Nephron (organoid): ENCODE measurements at regions not wholly inside any gene's neighbourhood (a gene's known extent, or its start where the extent isn't known, plus 50 kb on each side); places are given as distances from the start of the nearest gene placed in this dataset.

Experiments
- H3K27ac Mint-ChIP-seq, 3 experiments: 2 replicates each; pipeline ENCODE4 v1.8.0; 2020; ENCODE audit warnings: mixed read lengths in 3 of 3, mild to moderate bottlenecking in 2 of 3, moderate library complexity in 1 of 3
- H3K27me3 Mint-ChIP-seq: 2 replicates; pipeline ENCODE4 v1.8.0; 2021; ENCODE audit warnings: low read depth, mild to moderate bottlenecking, moderate library complexity, mixed read lengths
- H3K36me3 Mint-ChIP-seq: 2 replicates; pipeline ENCODE4 v1.8.0; 2020; ENCODE audit warnings: low read depth, mixed read lengths
- H3K4me1 Mint-ChIP-seq: 2 replicates; pipeline ENCODE4 v1.8.0; 2020; ENCODE audit warnings: mixed read lengths
- H3K4me3 Mint-ChIP-seq, 3 experiments: 2 replicates each; pipeline ENCODE4 v1.8.0; 2020; ENCODE audit warnings: mild to moderate bottlenecking in 3 of 3, mixed read lengths in 3 of 3, moderate library complexity in 2 of 3
- H3K9me3 Mint-ChIP-seq: 2 replicates; pipeline ENCODE4 v1.8.0; 2020; ENCODE audit warnings: mixed read lengths
- TF ChIP-seq, protein P1 (sequence below), 3 experiments: fragments of 200-600 bp; sonication (generic); IDR thresholded peaks; one replicate each; pipeline ENCODE4 v1.5.0; 2021; ENCODE audit warnings: antibody characterized with exemption in 3 of 3; ENCODE audit not compliant: unreplicated experiment in 3 of 3

DNA sequence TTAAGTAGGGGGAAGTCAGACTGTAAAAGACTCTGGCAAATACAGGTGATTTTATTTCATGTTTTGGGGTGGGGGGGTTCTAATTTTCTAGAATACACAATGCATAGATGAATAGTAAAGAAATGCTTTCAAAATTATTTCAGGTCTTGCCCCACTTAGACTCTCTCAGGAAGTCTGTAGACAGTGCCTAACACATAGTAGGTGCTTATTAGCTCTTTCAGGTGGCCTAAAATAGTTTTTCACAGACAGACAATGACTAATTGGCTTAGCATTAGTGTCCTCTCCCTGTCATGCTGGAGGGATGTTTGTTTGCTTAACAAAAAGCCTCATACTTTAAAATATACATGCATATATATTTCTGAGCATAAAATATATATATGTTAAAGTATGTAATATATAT is 366.0 kb downstream of the SOX9 start:
- peaks cover 18% of the 10 kb centered on the region for H3K27me3 Mint-ChIP-seq
- no peak overlapping the region for H3K4me3 Mint-ChIP-seq
- no peaks in the 10 kb centered on the region for H3K4me1 Mint-ChIP-seq
- no peak overlapping the region for H3K27ac Mint-ChIP-seq
- TF ChIP-seq, protein P1, sequence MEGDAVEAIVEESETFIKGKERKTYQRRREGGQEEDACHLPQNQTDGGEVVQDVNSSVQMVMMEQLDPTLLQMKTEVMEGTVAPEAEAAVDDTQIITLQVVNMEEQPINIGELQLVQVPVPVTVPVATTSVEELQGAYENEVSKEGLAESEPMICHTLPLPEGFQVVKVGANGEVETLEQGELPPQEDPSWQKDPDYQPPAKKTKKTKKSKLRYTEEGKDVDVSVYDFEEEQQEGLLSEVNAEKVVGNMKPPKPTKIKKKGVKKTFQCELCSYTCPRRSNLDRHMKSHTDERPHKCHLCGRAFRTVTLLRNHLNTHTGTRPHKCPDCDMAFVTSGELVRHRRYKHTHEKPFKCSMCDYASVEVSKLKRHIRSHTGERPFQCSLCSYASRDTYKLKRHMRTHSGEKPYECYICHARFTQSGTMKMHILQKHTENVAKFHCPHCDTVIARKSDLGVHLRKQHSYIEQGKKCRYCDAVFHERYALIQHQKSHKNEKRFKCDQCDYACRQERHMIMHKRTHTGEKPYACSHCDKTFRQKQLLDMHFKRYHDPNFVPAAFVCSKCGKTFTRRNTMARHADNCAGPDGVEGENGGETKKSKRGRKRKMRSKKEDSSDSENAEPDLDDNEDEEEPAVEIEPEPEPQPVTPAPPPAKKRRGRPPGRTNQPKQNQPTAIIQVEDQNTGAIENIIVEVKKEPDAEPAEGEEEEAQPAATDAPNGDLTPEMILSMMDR (IDR thresholded peaks at IDR 0.05; ENCODE audit: unreplicated experiment in 3 of 3), result no peak
- H3K9me3 Mint-ChIP-seq, result peaks cover 8% of the 10 kb centered on the region
- no peaks in the 10 kb centered on the region for H3K36me3 Mint-ChIP-seq

DNA sequence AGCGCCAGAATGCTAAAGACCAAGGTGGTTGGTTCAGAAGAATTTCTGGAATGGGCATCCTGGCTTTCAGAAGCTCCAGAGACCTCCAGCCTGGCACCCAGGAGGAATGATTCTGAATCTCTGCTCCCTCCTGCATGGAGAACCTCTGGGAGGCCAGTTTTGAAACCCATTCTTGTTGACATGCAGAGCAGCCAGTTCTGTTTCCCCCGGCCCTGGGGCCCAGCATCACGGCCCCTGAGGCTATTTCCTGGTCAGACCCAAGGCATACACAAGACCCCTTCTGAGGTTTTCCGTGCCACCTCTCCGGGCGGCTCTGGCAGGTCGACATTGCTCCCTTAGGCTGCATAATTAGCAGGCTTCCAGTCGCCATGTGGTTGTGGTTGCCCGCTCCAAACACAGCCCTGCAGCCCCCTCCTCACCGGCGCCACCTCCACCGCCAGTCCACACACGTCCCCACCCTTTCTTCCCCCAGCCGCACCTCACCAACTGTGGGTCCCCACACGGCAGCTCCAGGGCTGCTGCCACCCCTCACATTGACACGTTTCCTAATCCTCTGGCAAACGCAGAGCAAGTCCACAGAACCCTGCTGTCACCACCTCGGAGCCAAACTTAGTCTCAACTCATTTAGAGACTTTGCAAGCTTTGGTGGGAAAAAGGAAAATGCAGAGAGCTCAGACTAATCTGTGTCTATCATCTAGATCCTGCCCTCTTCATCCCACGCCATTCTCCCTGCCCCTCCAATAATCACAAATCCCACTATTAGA is 367.1 kb downstream of the SOX9 start:
- no peaks in the 10 kb centered on the region for H3K4me1 Mint-ChIP-seq
- peak overlapping the region in 2 of 3 experiments; percentile 43 to 64 for H3K27ac Mint-ChIP-seq
- peaks cover 18% of the 10 kb centered on the region for H3K27me3 Mint-ChIP-seq
- H3K4me3 Mint-ChIP-seq, result no peak overlapping the region
- TF ChIP-seq, protein P1 (IDR thresholded peaks at IDR 0.05; ENCODE audit: unreplicated experiment in 3 of 3), result no peak
- H3K9me3 Mint-ChIP-seq, result peaks cover 8% of the 10 kb centered on the region
- H3K36me3 Mint-ChIP-seq, result peaks cover 4% of the 10 kb centered on the region

DNA sequence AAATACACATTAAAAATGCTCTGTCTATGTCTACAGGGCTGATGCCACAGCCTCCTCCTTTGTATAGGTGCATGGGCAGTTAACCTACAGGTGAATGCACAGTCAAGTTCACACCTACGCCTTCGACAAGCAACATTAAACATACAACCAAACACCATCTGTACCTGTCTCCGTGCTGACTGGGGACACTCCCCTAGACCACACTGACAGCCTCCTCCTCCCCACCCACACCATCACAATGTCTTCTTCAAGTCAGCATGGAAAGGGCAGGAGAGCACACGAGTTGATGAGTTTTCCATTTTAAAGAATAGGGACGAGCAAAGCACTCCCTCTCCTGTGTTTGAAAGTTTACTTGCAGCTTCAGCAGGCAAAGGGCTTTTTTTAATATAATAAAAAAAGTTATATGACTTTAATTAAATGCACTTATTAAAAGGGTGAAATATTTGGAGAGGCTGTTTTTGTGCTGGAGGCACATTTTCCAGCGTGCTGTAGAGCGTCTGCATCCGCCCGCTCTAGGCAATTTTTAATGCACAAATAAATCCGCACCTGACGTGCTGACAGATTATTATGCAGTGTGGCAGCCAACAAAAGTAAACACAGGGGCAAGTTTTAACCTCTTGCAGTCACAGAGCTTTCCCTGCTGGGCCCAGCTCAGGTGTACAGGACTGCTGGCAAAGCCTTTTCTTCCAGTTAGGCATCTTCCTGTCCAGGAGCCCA is 367.9 kb downstream of the SOX9 start:
- peak overlapping the region in 2 of 3 experiments; percentile 43 to 64 for H3K27ac Mint-ChIP-seq
- TF ChIP-seq, protein P1 (IDR thresholded peaks at IDR 0.05; ENCODE audit: unreplicated experiment in 3 of 3), result no peak
- H3K9me3 Mint-ChIP-seq, result peaks cover 8% of the 10 kb centered on the region
- H3K4me1 Mint-ChIP-seq, result no peaks in the 10 kb centered on the region
- H3K27me3 Mint-ChIP-seq, result peaks cover 18% of the 10 kb centered on the region
- peaks cover 4% of the 10 kb centered on the region for H3K36me3 Mint-ChIP-seq
- H3K4me3 Mint-ChIP-seq, result no peak overlapping the region

DNA sequence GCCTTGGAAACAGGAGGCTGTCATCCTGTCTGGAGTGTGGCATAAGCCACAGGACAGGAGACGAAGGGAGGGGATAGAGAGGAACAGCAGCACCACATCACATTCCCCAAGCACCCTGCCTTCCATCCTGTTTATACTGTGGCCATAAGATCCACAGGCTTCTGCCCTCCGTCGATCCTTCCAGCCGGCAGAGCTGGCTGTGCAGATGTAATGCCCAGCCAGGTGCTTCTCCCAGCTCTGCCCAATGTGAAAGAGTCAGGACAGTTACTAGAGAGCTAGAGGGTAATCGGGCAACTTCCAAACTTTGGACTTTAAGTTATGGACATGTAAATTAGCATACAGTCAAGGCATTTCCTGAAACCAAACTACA is 368.4 kb downstream of the SOX9 start:
- Mint-ChIP-seq H3K27ac (no peak overlapping the region), H3K4me1 (no peaks in the 10 kb centered on the region), H3K27me3 (peaks cover 15% of the 10 kb centered on the region), H3K9me3 (peaks cover 8% of the 10 kb centered on the region), H3K4me3 (no peak overlapping the region), H3K36me3 (peaks cover 4% of the 10 kb centered on the region)
- TF ChIP-seq, protein P1 (IDR thresholded peaks at IDR 0.05; ENCODE audit: unreplicated experiment in 3 of 3), result no peak

DNA sequence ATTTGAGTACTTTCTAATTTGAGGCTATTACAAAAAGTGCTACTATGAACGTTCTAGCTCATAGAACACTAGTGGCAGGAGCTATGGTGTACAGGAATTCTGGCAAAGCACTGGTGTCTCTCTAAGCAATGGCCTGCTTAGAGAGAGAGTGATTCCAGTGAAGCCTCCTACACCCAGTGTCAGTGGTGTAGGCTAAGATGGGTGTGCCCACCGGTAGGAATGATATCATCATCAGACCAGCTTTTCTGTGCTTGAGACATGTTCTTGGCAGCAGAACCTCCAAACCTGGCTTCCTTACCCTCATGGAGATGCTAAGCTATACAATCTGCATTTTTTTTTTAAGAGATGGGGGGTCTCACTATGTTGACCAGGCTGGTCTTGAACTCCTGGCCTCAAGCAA is 370.3 kb downstream of the SOX9 start:
- H3K4me1 Mint-ChIP-seq, result no peaks in the 10 kb centered on the region
- peaks cover 8% of the 10 kb centered on the region for H3K9me3 Mint-ChIP-seq
- peaks cover 13% of the 10 kb centered on the region for H3K27me3 Mint-ChIP-seq
- no peak overlapping the region for H3K4me3 Mint-ChIP-seq
- peaks cover 4% of the 10 kb centered on the region for H3K36me3 Mint-ChIP-seq
- TF ChIP-seq, protein P1 (IDR thresholded peaks at IDR 0.05; ENCODE audit: unreplicated experiment in 3 of 3), result no peak
- no peak overlapping the region for H3K27ac Mint-ChIP-seq
